Neural cell (in vitro differentiated cells): ENCODE measurements at regions not wholly inside any gene's neighbourhood (a gene's known extent, or its start where the extent isn't known, plus 50 kb on each side); places are given as distances from the start of the nearest gene placed in this dataset.

ENCODE experiments used
- CTCF ChIP-seq: fragments of 450-650 bp; IDR thresholded peaks from 2 replicates; pipeline ENCODE4 v1.5.1; 2014; ENCODE audit warnings: antibody characterized with exemption, mild to moderate bottlenecking, moderate library complexity; ENCODE audit not compliant: poor library complexity, severe bottlenecking
- EP300 ChIP-seq: fragments of 450-650 bp; conservative IDR thresholded peaks from 2 replicates; pipeline ENCODE4 v1.6.1; 2014; ENCODE audit warnings: antibody characterized with exemption, mild to moderate bottlenecking, moderate library complexity; ENCODE audit not compliant: poor library complexity, severe bottlenecking
- POLR2AphosphoS5 ChIP-seq: IDR thresholded peaks from 2 replicates; pipeline ENCODE4 v1.6.1; 2012
- TAF1 ChIP-seq: IDR thresholded peaks from 2 replicates; pipeline ENCODE4 v1.6.1; 2012; ENCODE audit warnings: low read depth

GRCh38 chr18:43879415-43879814 is 602.1 kb upstream of the SYT4 start:
- TF ChIP-seq EP300: no peak
- TF ChIP-seq CTCF: no peak
- TF ChIP-seq POLR2AphosphoS5: no peak
- no peak for TF ChIP-seq TAF1
